Endothelial cell of umbilical vein (primary cell): ENCODE measurements at regions not wholly inside any gene's neighbourhood (a gene's known extent, or its start where the extent isn't known, plus 50 kb on each side); places are given as distances from the start of the nearest gene placed in this dataset.

Experiments
- CTCF ChIP-seq, 2 donors: IDR thresholded peaks; 1 replicate in 1 of 2; 2 replicates in 1 of 2; pipeline ENCODE4 v1.5.1; 2011; ENCODE audit warnings: low read length in 2 of 2, mild to moderate bottlenecking in 2 of 2, moderate library complexity in 2 of 2, control low read depth in 1 of 2, inconsistent platforms in 1 of 2, low read depth in 1 of 2; ENCODE audit not compliant: insufficient read depth in 1 of 2; ENCODE audit errors: extremely low read depth in 1 of 2
- EZH2 ChIP-seq: IDR thresholded peaks from 2 replicates; pipeline ENCODE4 v1.6.1; 2012; ENCODE audit warnings: borderline replicate concordance, low read depth, mild to moderate bottlenecking, moderate library complexity, low read length, inconsistent platforms; ENCODE audit not compliant: severe bottlenecking
- MAX ChIP-seq: IDR thresholded peaks from 2 replicates; pipeline ENCODE4 v1.6.1; 2011; ENCODE audit not compliant: insufficient read depth, insufficient read length
- POLR2A ChIP-seq: IDR thresholded peaks from 2 replicates; pipeline ENCODE4 v1.6.1; 2012; ENCODE audit warnings: low read depth, mild to moderate bottlenecking, control low read depth, low read length
- POLR2AphosphoS5 ChIP-seq: IDR thresholded peaks from 2 replicates; pipeline ENCODE4 v1.6.1; 2012; ENCODE audit warnings: low read depth, mild to moderate bottlenecking, control low read depth, low read length, moderate library complexity; ENCODE audit not compliant: insufficient read depth

GRCh38 chr5:2898661-2899060 is 147.2 kb upstream of the IRX2 start:
- no peak for TF ChIP-seq EZH2
- no peak for TF ChIP-seq CTCF (IDR thresholded peaks at IDR 0.05; ENCODE audit: extremely low read depth in 1 of 2, insufficient read depth in 1 of 2, low read depth in 1 of 2, low read length in 2 of 2)
- no peak for TF ChIP-seq POLR2AphosphoS5
- no peak for TF ChIP-seq POLR2A
- TF ChIP-seq MAX = no peak
